H9 (cell line): ENCODE measurements at regions not wholly inside any gene's neighbourhood (a gene's known extent, or its start where the extent isn't known, plus 50 kb on each side); places are given as distances from the start of the nearest gene placed in this dataset.

Experiments used
- DNase-seq: peaks from one replicate; pipeline ENCODE4 v3.0.0-alpha.2; 2017
- H2AFZ ChIP-seq: one replicate; pipeline ENCODE4 v1.6.1; 2013; ENCODE audit warnings: mild to moderate bottlenecking, low read length, control low read depth, moderate library complexity
- H2AK5ac ChIP-seq: 2 replicates; pipeline ENCODE4 v1.6.1; 2013; ENCODE audit warnings: low read length, control low read depth, mixed read lengths; ENCODE audit not compliant: insufficient read length
- H2BK120ac ChIP-seq: one replicate; pipeline ENCODE4 v1.6.1; 2013; ENCODE audit warnings: low read depth, mild to moderate bottlenecking, low read length, control low read depth, inconsistent platforms; ENCODE audit not compliant: poor library complexity, severe bottlenecking
- H2BK12ac ChIP-seq: 2 replicates; pipeline ENCODE4 v1.6.1; 2013; ENCODE audit warnings: low read length, control low read depth, mixed read lengths, low read depth; ENCODE audit not compliant: insufficient read length
- H2BK15ac ChIP-seq: 2 replicates; pipeline ENCODE4 v1.6.1; 2013; ENCODE audit warnings: low read depth, low read length, control low read depth
- H2BK20ac ChIP-seq: one replicate; pipeline ENCODE4 v1.6.1; 2013; ENCODE audit warnings: low read depth, mild to moderate bottlenecking, low read length, control low read depth, inconsistent platforms; ENCODE audit not compliant: poor library complexity, severe bottlenecking
- H2BK5ac ChIP-seq: 2 replicates; pipeline ENCODE4 v1.6.1; 2013; ENCODE audit warnings: low read length, control low read depth, mixed read lengths; ENCODE audit not compliant: insufficient read length
- H3K14ac ChIP-seq: 2 replicates; pipeline ENCODE4 v1.6.1; 2013; ENCODE audit warnings: low read length, control low read depth; ENCODE audit not compliant: insufficient read depth
- H3K18ac ChIP-seq: 2 replicates; pipeline ENCODE4 v1.6.1; 2013; ENCODE audit warnings: low read depth, mild to moderate bottlenecking, mixed read lengths, low read length, control low read depth; ENCODE audit not compliant: insufficient read length
- H3K23ac ChIP-seq: 2 replicates; pipeline ENCODE4 v1.6.1; 2013; ENCODE audit warnings: low read length, control low read depth, mixed read lengths, low read depth; ENCODE audit not compliant: insufficient read length
- H3K23me2 ChIP-seq: 2 replicates; pipeline ENCODE4 v1.6.1; 2013; ENCODE audit warnings: low read depth, mild to moderate bottlenecking, mixed read lengths, low read length, control low read depth; ENCODE audit not compliant: insufficient read length, poor library complexity, severe bottlenecking
- H3K27ac ChIP-seq: 2 replicates; pipeline ENCODE4 v1.5.1; 2013; ENCODE audit warnings: low read length, control low read depth, mixed read lengths, low read depth; ENCODE audit not compliant: insufficient read length
- H3K27me3 ChIP-seq: 2 replicates; pipeline ENCODE4 v1.6.1; 2013; ENCODE audit warnings: low read length, control low read depth, inconsistent platforms; ENCODE audit not compliant: insufficient read depth
- H3K4ac ChIP-seq: 2 replicates; pipeline ENCODE4 v1.6.1; 2013; ENCODE audit warnings: low read depth, mild to moderate bottlenecking, control low read depth, inconsistent platforms, low read length, moderate library complexity
- H3K4me1 ChIP-seq: 2 replicates; pipeline ENCODE4 v1.6.1; 2013; ENCODE audit warnings: low read length, control low read depth, inconsistent platforms; ENCODE audit not compliant: insufficient read depth
- H3K4me2 ChIP-seq: 2 replicates; pipeline ENCODE4 v1.6.1; 2013; ENCODE audit warnings: low read length, control low read depth, mixed read lengths; ENCODE audit not compliant: insufficient read length, insufficient read depth
- H3K56ac ChIP-seq: 2 replicates; pipeline ENCODE4 v1.6.1; 2013; ENCODE audit warnings: low read depth, mild to moderate bottlenecking, mixed read lengths, low read length, control low read depth; ENCODE audit not compliant: insufficient read length
- H3K79me1 ChIP-seq: 2 replicates; pipeline ENCODE4 v1.6.1; 2013; ENCODE audit warnings: low read depth, mild to moderate bottlenecking, moderate library complexity, low read length, control low read depth, inconsistent platforms; ENCODE audit not compliant: insufficient read depth, poor library complexity, severe bottlenecking
- H3K79me2 ChIP-seq: 2 replicates; pipeline ENCODE4 v1.6.1; 2013; ENCODE audit warnings: low read length, control low read depth, inconsistent platforms; ENCODE audit not compliant: insufficient read depth
- H3K9ac ChIP-seq: 2 replicates; pipeline ENCODE4 v1.6.1; 2013; ENCODE audit warnings: low read length, control low read depth, mixed read lengths; ENCODE audit not compliant: insufficient read length; ENCODE audit errors: extremely low read depth
- H3K9me3 ChIP-seq: one replicate; pipeline ENCODE4 v1.6.1; 2013; ENCODE audit warnings: low read depth, low read length, inconsistent platforms; ENCODE audit not compliant: control insufficient read depth
- H3T11ph ChIP-seq: one replicate; pipeline ENCODE4 v1.6.1; 2013; ENCODE audit warnings: mild to moderate bottlenecking, low read length, control low read depth, inconsistent platforms
- H4K20me1 ChIP-seq: one replicate; pipeline ENCODE4 v1.6.1; 2013; ENCODE audit not compliant: control insufficient read depth, insufficient read length, insufficient read depth
- H4K5ac ChIP-seq: 2 replicates; pipeline ENCODE4 v1.6.1; 2013; ENCODE audit warnings: low read depth, mild to moderate bottlenecking, mixed read lengths, low read length, control low read depth; ENCODE audit not compliant: insufficient read length
- H4K8ac ChIP-seq: replicated peaks from 2 replicates; pipeline ENCODE4 v1.6.1; 2013; ENCODE audit warnings: low read length, control low read depth, mixed read lengths, low read depth; ENCODE audit not compliant: insufficient read length
- H4K91ac ChIP-seq: 2 replicates; pipeline ENCODE4 v1.6.1; 2013; ENCODE audit warnings: low read depth, mild to moderate bottlenecking, moderate library complexity, mixed read lengths, low read length, control low read depth; ENCODE audit not compliant: insufficient read length
- H3K27ac Mint-ChIP-seq, 3 experiments: 2 replicates in 2 of 3; 3 replicates in 1 of 3; pipeline ENCODE4 v1.8.0; 2020 to 2021; ENCODE audit warnings: mixed read lengths in 3 of 3, mild to moderate bottlenecking in 1 of 3, moderate library complexity in 1 of 3
- H3K27me3 Mint-ChIP-seq: 2 replicates; pipeline ENCODE4 v1.8.0; 2021; ENCODE audit warnings: low read depth, mild to moderate bottlenecking, moderate library complexity, mixed read lengths
- H3K36me3 Mint-ChIP-seq, 3 experiments: 2 replicates in 2 of 3; 3 replicates in 1 of 3; pipeline ENCODE4 v1.8.0; 2020 to 2021; ENCODE audit warnings: low read depth in 3 of 3, mixed read lengths in 3 of 3; ENCODE audit not compliant: insufficient read depth in 1 of 3
- H3K4me1 Mint-ChIP-seq, 2 experiments: 2 replicates each; pipeline ENCODE4 v1.8.0; 2020; ENCODE audit warnings: mixed read lengths in 2 of 2
- H3K4me3 Mint-ChIP-seq, 2 experiments: 2 replicates in 1 of 2; 3 replicates in 1 of 2; pipeline ENCODE4 v1.8.0; 2020 to 2021; ENCODE audit warnings: mild to moderate bottlenecking in 2 of 2, mixed read lengths in 2 of 2, moderate library complexity in 1 of 2
- H3K9me3 Mint-ChIP-seq, 2 experiments: 2 replicates in 1 of 2; 3 replicates in 1 of 2; pipeline ENCODE4 v1.8.0; 2020; ENCODE audit warnings: mild to moderate bottlenecking in 2 of 2, mixed read lengths in 2 of 2, moderate library complexity in 1 of 2
- CTCF ChIP-seq: fragments of 200-600 bp; sonication (generic); conservative IDR thresholded peaks from 3 replicates; pipeline ENCODE4 v1.8.0; 2021; ENCODE audit warnings: antibody characterized with exemption, mild to moderate bottlenecking
- WGBS: extraction: QIAGEN DNeasy Blood & Tissue Kit; methylation state at CpG from one replicate; pipeline ENCODE4 v1.1.7; 2013; ENCODE audit warnings: missing lambda C conversion rate, low lambda C conversion rate, mixed read lengths; ENCODE audit not compliant: insufficient read length; ENCODE audit errors: extremely low coverage; 5-methylcytosine and 5-hydroxymethylcytosine counted together

GRCh38 chr2:216793386-216793785 lies 66.5 kb downstream of the TNP1 start:
- Histone ChIP-seq H3K4ac (no peak overlapping the region), H3K4me1 (peaks cover 5% of the 10 kb centered on the region; the same call in 1 of the 2 replicates), H4K5ac (no peak overlapping the region), H3T11ph (no peak overlapping the region), H2AFZ (no peak overlapping the region), H3K56ac (no peak overlapping the region), H3K9me3 (no peaks in the 10 kb centered on the region), H2AK5ac (no peak overlapping the region), H3K27me3 (no peaks in the 10 kb centered on the region), H3K79me1 (no peaks in the 10 kb centered on the region), H3K9ac (no peak overlapping the region), H3K23ac (no peak overlapping the region), H4K20me1 (no peaks in the 10 kb centered on the region), H3K23me2 (no peaks in the 10 kb centered on the region), H3K4me2 (no peak overlapping the region), H2BK20ac (no peak overlapping the region), H4K91ac (no peak overlapping the region), H2BK15ac (no peak overlapping the region), H3K27ac (no peak overlapping the region), H3K79me2 (no peaks in the 10 kb centered on the region), H2BK120ac (no peak overlapping the region), H3K18ac (no peak overlapping the region), H2BK5ac (no peak overlapping the region), H2BK12ac (no peak overlapping the region), H3K14ac (no peak overlapping the region), H4K8ac (no peak overlapping the region)
- Mint-ChIP-seq H3K27me3 (peaks cover 4% of the 10 kb centered on the region), H3K4me1 (peaks cover 11 to 27% of the 10 kb centered on the region in 2 experiments), H3K27ac (no peak overlapping the region), H3K36me3 (no peaks in the 10 kb centered on the region; a peak in 1 of 7 replicates), H3K9me3 (no peaks in the 10 kb centered on the region; a peak in 2 of 5 replicates), H3K4me3 (no peak overlapping the region)
- no peak for TF ChIP-seq CTCF
- no CpG with 5 or more reads among the region's 7 CpGs for WGBS
- no peak for DNase-seq
